ENCODE measurements at regions not wholly inside any gene's neighbourhood (a gene's known extent, or its start where the extent isn't known, plus 50 kb on each side); places are given as distances from the start of the nearest gene placed in this dataset.
A peak's percentile ranks its signal among the peaks of the same experiment; 100 is the strongest.

- no peaks in the 10 kb centered on the region for H3K36me3 ChIP-seq
- no peaks in the 10 kb centered on the region for H3K4me1 ChIP-seq
- no peak overlapping the region for H3K27ac ChIP-seq
- intact Hi-C loops (cut with DNase I): loop anchor here in 1 of 10 donors (10.0 kb wide), 1 partner anchor 122 kb away; no protein-coding TSS in a partner anchor
- no peak overlapping the region for H3K4me3 ChIP-seq
- ATAC-seq: no peak
- no peaks in the 10 kb centered on the region for H3K27me3 ChIP-seq
- TF ChIP-seq CTCF (IDR thresholded peaks at IDR 0.05): peak in 2 of 9 donors; percentile 19 to 31
- DNase-seq: no peak
- H3K9me3 ChIP-seq: peaks cover 0 to 19% (median 4%) of the 10 kb centered on the region in 11 donors
These were observed 251.3 kb upstream of the GBE1 start for GRCh38 chr3:82012775-82013174.

GRCh38 chr3:82011336-82011735 lies 249.9 kb upstream of the GBE1 start:
- no peak for DNase-seq
- H3K4me3 ChIP-seq: no peak overlapping the region
- H3K27me3 ChIP-seq: no peaks in the 10 kb centered on the region
- H3K27ac ChIP-seq: no peak overlapping the region
- WGBS, 2 donors: 91 to 93% methylated on average over 2 of the region's 2 CpGs
- no peaks in the 10 kb centered on the region for H3K36me3 ChIP-seq
- TF ChIP-seq CTCF (IDR thresholded peaks at IDR 0.05): no peak
- intact Hi-C loops (cut with DNase I): loop anchor here in 1 of 10 donors (10.0 kb wide), 1 partner anchor 123 kb away; no protein-coding TSS in a partner anchor
- no peak for ATAC-seq
- H3K4me1 ChIP-seq: no peaks in the 10 kb centered on the region
- H3K9me3 ChIP-seq: peaks cover 0 to 29% (median 6%) of the 10 kb centered on the region in 11 donors

- Histone ChIP-seq H3K9me3 (peaks cover 0 to 16% (median 0%) of the 10 kb centered on the region in 11 donors), H3K4me3 (no peak overlapping the region), H3K4me1 (peaks cover 0 to 18% (median 9%) of the 10 kb centered on the region in 9 donors), H3K27me3 (no peaks in the 10 kb centered on the region), H3K27ac (no peak overlapping the region), H3K36me3 (no peaks in the 10 kb centered on the region)
- ATAC-seq (no peak), DNase-seq (no peak)
- intact Hi-C loops (cut with DNase I): no loop called here
- TF ChIP-seq CTCF (IDR thresholded peaks at IDR 0.05): no peak
- WGBS, 2 donors: 92 to 93% methylated on average over 3 of the region's 3 CpGs
These were observed 243.8 kb upstream of the GBE1 start for GRCh38 chr3:82005266-82005665.

- no peak for TF ChIP-seq CTCF (IDR thresholded peaks at IDR 0.05)
- WGBS, 2 donors: 57 to 60% methylated on average over 2 of the region's 2 CpGs
- intact Hi-C loops (cut with DNase I): no loop called here
These were observed 242.8 kb upstream of the GBE1 start for GRCh38 chr3:82004266-82004665.

More at GRCh38 chr3:82004266-82004665, 242.8 kb upstream of the GBE1 start:
- H3K27me3 ChIP-seq: no peaks in the 10 kb centered on the region
- H3K4me3 ChIP-seq: no peak overlapping the region
- no peaks in the 10 kb centered on the region for H3K36me3 ChIP-seq
- peaks cover 0 to 18% (median 9%) of the 10 kb centered on the region in 9 donors for H3K4me1 ChIP-seq
- DNase-seq: no peak
- H3K27ac ChIP-seq: no peak overlapping the region
- no peak for ATAC-seq
- peaks cover 0 to 16% (median 0%) of the 10 kb centered on the region in 11 donors for H3K9me3 ChIP-seq

Measured in heart right ventricle (tissue), 16 donors.